SK-N-SH (cell line): ENCODE measurements at regions not wholly inside any gene's neighbourhood (a gene's known extent, or its start where the extent isn't known, plus 50 kb on each side); places are given as distances from the start of the nearest gene placed in this dataset.

Experiments
- CTCF ChIA-PET: fragments of 300-600, 350-600 bp; formaldehyde crosslinking; extraction: SDS; loops from one replicate; lab custom pipeline; 2021; lab: Yijun Ruan, JAX
- POLR2A ChIA-PET: fragments of 350-600 bp; sonication (Branson Sonifier 250); formaldehyde crosslinking; extraction: SDS; loops from one replicate; lab custom pipeline; 2020; ENCODE audit warnings: antibody characterized with exemption, inconsistent platforms; lab: Yijun Ruan, JAX
- DNase-seq: peaks from one replicate; pipeline ENCODE4 v3.0.0; 2012
- H2AFZ ChIP-seq: fragments of 200-600 bp; sonication (generic); 2 replicates; pipeline ENCODE4 v1.8.1; 2016; ENCODE audit warnings: antibody characterized with exemption, mild to moderate bottlenecking, low read depth
- H3F3A ChIP-seq: fragments of 200-600 bp; sonication (generic); replicated peaks from 2 replicates; pipeline ENCODE3; 2016; ENCODE audit warnings: antibody characterized with exemption, mild to moderate bottlenecking; ENCODE audit not compliant: insufficient read depth
- H3K27ac ChIP-seq, 2 experiments: fragments of 200-500 bp in 1 of 2; fragments of 200-600 bp in 1 of 2; sonication (Bioruptor generic) in 1 of 2; sonication (generic), shearing (Covaris generic) in 1 of 2; 2 replicates each; pipeline versions ENCODE4 v1.5.1 to v1.6.1; 2014 to 2016; ENCODE audit warnings: low read depth in 2 of 2, inconsistent platforms in 1 of 2, low read length in 1 of 2, mild to moderate bottlenecking in 1 of 2, mixed read lengths in 1 of 2
- H3K27me3 ChIP-seq: fragments of 200-600 bp; sonication (generic), shearing (Covaris generic); 2 replicates; pipeline ENCODE4 v1.6.1; 2016; ENCODE audit warnings: mixed run types; ENCODE audit not compliant: insufficient read depth
- H3K36me3 ChIP-seq, 2 experiments: fragments of 200-500 bp in 1 of 2; fragments of 200-600 bp in 1 of 2; sonication (Bioruptor generic) in 1 of 2; sonication (generic) in 1 of 2; replicated peaks in 1 of 2; 2 replicates each; pipeline versions ENCODE3 to v1.5.1; 2014 to 2016; ENCODE audit warnings: low read length in 1 of 2, mild to moderate bottlenecking in 1 of 2; ENCODE audit not compliant: insufficient read depth in 2 of 2, control insufficient read depth in 1 of 2
- H3K4me1 ChIP-seq, 2 experiments: fragments of 200-500 bp in 1 of 2; fragments of 200-600 bp in 1 of 2; sonication (Bioruptor generic) in 1 of 2; sonication (generic), shearing (Covaris generic) in 1 of 2; 2 replicates each; pipeline versions ENCODE4 v1.5.1 to v1.6.1; 2014 to 2016; ENCODE audit warnings: low read depth in 1 of 2, low read length in 1 of 2, mixed run types in 1 of 2; ENCODE audit not compliant: insufficient read depth in 2 of 2, control insufficient read depth in 1 of 2
- H3K4me2 ChIP-seq: fragments of 200-600 bp; sonication (generic), shearing (Covaris generic); 2 replicates; pipeline ENCODE4 v1.6.1; 2017; ENCODE audit warnings: mixed run types
- H3K4me3 ChIP-seq, 2 experiments: fragments of 200-500 bp in 1 of 2; fragments of 200-600 bp in 1 of 2; sonication (Bioruptor generic) in 1 of 2; sonication (generic), shearing (Covaris generic) in 1 of 2; 2 replicates each; pipeline versions ENCODE4 v1.5.1 to v1.8.1; 2014 to 2016; ENCODE audit warnings: low read depth in 2 of 2, inconsistent platforms in 1 of 2, low read length in 1 of 2, mild to moderate bottlenecking in 1 of 2, mixed read lengths in 1 of 2, moderate library complexity in 1 of 2
- H3K79me2 ChIP-seq: fragments of 200-600 bp; sonication (generic); 2 replicates; pipeline ENCODE4 v1.8.1; 2017; ENCODE audit warnings: mild to moderate bottlenecking; ENCODE audit not compliant: insufficient read depth
- H3K9ac ChIP-seq: fragments of 200-600 bp; sonication (generic); 2 replicates; pipeline ENCODE4 v1.6.1; 2017; ENCODE audit warnings: mixed run types
- H3K9me2 ChIP-seq: fragments of 200-600 bp; sonication (generic); 2 replicates; pipeline ENCODE4 v1.6.1; 2017; ENCODE audit warnings: mixed run types
- H3K9me3 ChIP-seq: fragments of 200-600 bp; sonication (generic); 2 replicates; pipeline ENCODE4 v1.6.1; 2017; ENCODE audit warnings: mixed run types, mild to moderate bottlenecking, moderate library complexity
- H4K20me1 ChIP-seq: fragments of 200-600 bp; sonication (generic); 2 replicates; pipeline ENCODE4 v1.6.1; 2017; ENCODE audit warnings: mild to moderate bottlenecking, mixed run types; ENCODE audit not compliant: insufficient read depth
- EP300 ChIP-seq, 2 experiments: IDR thresholded peaks; 2 replicates each; pipeline versions ENCODE4 v1.4.0 to v1.6.1; 2012; ENCODE audit warnings: borderline replicate concordance in 1 of 2, low read depth in 1 of 2, low read length in 1 of 2
- FOSL2 ChIP-seq: IDR thresholded peaks from 2 replicates; pipeline ENCODE4 v1.4.0; 2012; ENCODE audit warnings: low read depth, mild to moderate bottlenecking, moderate library complexity, borderline replicate concordance
- FOXJ3 ChIP-seq: sonication (generic); formaldehyde crosslinking; IDR thresholded peaks from 2 replicates; pipeline ENCODE4 v1.5.1; 2020; ENCODE audit warnings: mild to moderate bottlenecking, missing genetic modification reagents
- GABPA ChIP-seq: IDR thresholded peaks from 2 replicates; pipeline ENCODE4 v1.4.0; 2012; ENCODE audit warnings: low read depth, mild to moderate bottlenecking
- JUND ChIP-seq: IDR thresholded peaks from 2 replicates; pipeline ENCODE4 v1.4.0; 2012
- MEF2A ChIP-seq: IDR thresholded peaks from 2 replicates; pipeline ENCODE4 v1.4.0; 2012; ENCODE audit warnings: low read depth, borderline replicate concordance
- MXI1 ChIP-seq: IDR thresholded peaks from 2 replicates; pipeline ENCODE4 v1.6.1; 2012; ENCODE audit warnings: mild to moderate bottlenecking, low read depth, low read length, improper control_type of control experiment
- NFIC ChIP-seq: IDR thresholded peaks from 2 replicates; pipeline ENCODE4 v1.4.0; 2012; ENCODE audit warnings: borderline replicate concordance
- RAD21 ChIP-seq: IDR thresholded peaks from 2 replicates; pipeline ENCODE4 v1.6.1; 2012; ENCODE audit warnings: mild to moderate bottlenecking, low read length
- RXRA ChIP-seq: IDR thresholded peaks from 2 replicates; pipeline ENCODE4 v1.4.0; 2012; ENCODE audit warnings: low read depth, mild to moderate bottlenecking, borderline replicate concordance
- SIN3A ChIP-seq: IDR thresholded peaks from 2 replicates; pipeline ENCODE4 v1.6.1; 2012; ENCODE audit warnings: low read depth, mild to moderate bottlenecking, low read length, moderate library complexity, borderline replicate concordance
- TCF12 ChIP-seq: IDR thresholded peaks from 2 replicates; pipeline ENCODE4 v1.4.0; 2012
- WGBS: methylation state at CpG from one replicate; pipeline ENCODE4 v1.1.6; 2017; ENCODE audit warnings: low lambda C conversion rate; 5-methylcytosine and 5-hydroxymethylcytosine counted together
- TF ChIP-seq, protein P1 (sequence below): IDR thresholded peaks from 2 replicates; pipeline ENCODE4 v1.4.0; 2012; ENCODE audit warnings: low read depth, borderline replicate concordance
- TF ChIP-seq, protein P2 (sequence below): fragments of 200-600 bp; sonication (generic); IDR thresholded peaks from 2 replicates; pipeline ENCODE4 v1.6.1; 2017; ENCODE audit warnings: antibody characterized with exemption, mild to moderate bottlenecking, moderate library complexity
- TF ChIP-seq, protein P3 (sequence below): IDR thresholded peaks from 2 replicates; pipeline ENCODE4 v1.6.1; 2012; ENCODE audit warnings: mild to moderate bottlenecking, low read depth, low read length, moderate library complexity

DNA sequence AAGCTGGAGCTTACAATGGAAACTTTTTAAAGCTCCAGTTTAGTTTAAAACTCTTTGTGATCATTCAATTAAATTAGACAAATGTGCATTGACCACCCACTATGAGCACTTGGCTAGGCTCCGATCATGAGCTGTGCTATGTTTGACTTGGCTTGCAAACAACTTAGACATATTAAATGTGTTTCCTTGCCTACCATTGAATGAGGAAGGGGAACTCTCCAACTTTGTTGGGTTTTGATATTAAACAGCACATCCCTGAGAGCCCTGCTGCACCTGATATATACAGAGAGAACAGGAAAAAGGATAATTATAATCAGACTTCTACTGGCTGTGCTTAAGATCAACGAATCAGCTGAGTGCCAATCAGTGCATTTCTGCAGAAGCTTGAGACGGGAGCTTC lies 71.4 kb upstream of the ADGRL3 start:
- Histone ChIP-seq H3K27ac (no peak overlapping the region), H3K79me2 (no peaks in the 10 kb centered on the region), H2AFZ (no peak overlapping the region), H3F3A (no peaks in the 10 kb centered on the region), H3K9ac (no peak overlapping the region), H3K9me2 (no peaks in the 10 kb centered on the region), H3K4me3 (no peak overlapping the region), H3K4me2 (no peak overlapping the region), H3K27me3 (no peaks in the 10 kb centered on the region), H3K36me3 (no peaks in the 10 kb centered on the region), H3K9me3 (no peaks in the 10 kb centered on the region), H4K20me1 (no peaks in the 10 kb centered on the region), H3K4me1 (no peaks in the 10 kb centered on the region)
- DNase-seq = no peak
- TF ChIP-seq RXRA = no peak
- no peak for TF ChIP-seq SIN3A
- no peak for TF ChIP-seq RAD21
- no peak for TF ChIP-seq TCF12
- no peak for TF ChIP-seq EP300 (IDR thresholded peaks at IDR 0.05; ENCODE audit: borderline replicate concordance in 1 of 2, low read depth in 1 of 2, low read length in 1 of 2)
- 11% methylated on average over 3 of the region's 3 CpGs for WGBS
- ChIA-PET POLR2A (no interaction called here), CTCF (interaction anchor here (1.3 kb wide), 1 partner anchor 18 kb away, joined by 3 read pairs; no protein-coding TSS in a partner anchor)

DNA sequence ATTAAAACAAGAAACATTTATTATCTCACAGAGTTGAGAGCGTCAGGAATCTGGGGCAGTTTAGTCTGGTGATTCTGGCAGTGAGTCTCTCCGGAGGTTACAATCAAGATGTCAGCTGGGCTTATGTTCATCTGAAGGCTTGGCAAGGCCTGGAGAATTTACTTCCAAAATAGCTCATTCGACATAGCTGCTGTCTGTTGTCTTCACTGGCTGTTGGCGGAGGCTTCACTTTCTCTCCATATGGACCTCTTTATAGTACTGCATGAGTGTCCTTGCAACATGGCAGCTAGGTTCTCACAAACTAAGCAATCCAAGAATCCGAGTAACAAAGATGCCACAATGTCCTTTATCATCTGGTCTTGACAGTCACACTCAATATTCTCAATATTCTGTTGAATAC lies 70.2 kb upstream of the ADGRL3 start:
- H2AFZ ChIP-seq = no peak overlapping the region
- H3K4me2 ChIP-seq = no peak overlapping the region
- H3K27ac ChIP-seq = no peak overlapping the region
- H4K20me1 ChIP-seq = no peaks in the 10 kb centered on the region
- ChIA-PET CTCF (no interaction called here), POLR2A (no interaction called here)
- no peaks in the 10 kb centered on the region for H3K9me3 ChIP-seq
- DNase-seq = no peak
- TF ChIP-seq, protein P1, sequence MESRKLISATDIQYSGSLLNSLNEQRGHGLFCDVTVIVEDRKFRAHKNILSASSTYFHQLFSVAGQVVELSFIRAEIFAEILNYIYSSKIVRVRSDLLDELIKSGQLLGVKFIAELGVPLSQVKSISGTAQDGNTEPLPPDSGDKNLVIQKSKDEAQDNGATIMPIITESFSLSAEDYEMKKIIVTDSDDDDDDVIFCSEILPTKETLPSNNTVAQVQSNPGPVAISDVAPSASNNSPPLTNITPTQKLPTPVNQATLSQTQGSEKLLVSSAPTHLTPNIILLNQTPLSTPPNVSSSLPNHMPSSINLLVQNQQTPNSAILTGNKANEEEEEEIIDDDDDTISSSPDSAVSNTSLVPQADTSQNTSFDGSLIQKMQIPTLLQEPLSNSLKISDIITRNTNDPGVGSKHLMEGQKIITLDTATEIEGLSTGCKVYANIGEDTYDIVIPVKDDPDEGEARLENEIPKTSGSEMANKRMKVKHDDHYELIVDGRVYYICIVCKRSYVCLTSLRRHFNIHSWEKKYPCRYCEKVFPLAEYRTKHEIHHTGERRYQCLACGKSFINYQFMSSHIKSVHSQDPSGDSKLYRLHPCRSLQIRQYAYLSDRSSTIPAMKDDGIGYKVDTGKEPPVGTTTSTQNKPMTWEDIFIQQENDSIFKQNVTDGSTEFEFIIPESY = no peak
- no peak for TF ChIP-seq FOXJ3 (CRISPR knock-in tag)
- no peak for TF ChIP-seq GABPA
- no peak for TF ChIP-seq JUND
- no peak for TF ChIP-seq FOSL2
- no peak for TF ChIP-seq MXI1
- TF ChIP-seq MEF2A = no peak
- TF ChIP-seq NFIC = no peak
- TF ChIP-seq, protein P2, sequence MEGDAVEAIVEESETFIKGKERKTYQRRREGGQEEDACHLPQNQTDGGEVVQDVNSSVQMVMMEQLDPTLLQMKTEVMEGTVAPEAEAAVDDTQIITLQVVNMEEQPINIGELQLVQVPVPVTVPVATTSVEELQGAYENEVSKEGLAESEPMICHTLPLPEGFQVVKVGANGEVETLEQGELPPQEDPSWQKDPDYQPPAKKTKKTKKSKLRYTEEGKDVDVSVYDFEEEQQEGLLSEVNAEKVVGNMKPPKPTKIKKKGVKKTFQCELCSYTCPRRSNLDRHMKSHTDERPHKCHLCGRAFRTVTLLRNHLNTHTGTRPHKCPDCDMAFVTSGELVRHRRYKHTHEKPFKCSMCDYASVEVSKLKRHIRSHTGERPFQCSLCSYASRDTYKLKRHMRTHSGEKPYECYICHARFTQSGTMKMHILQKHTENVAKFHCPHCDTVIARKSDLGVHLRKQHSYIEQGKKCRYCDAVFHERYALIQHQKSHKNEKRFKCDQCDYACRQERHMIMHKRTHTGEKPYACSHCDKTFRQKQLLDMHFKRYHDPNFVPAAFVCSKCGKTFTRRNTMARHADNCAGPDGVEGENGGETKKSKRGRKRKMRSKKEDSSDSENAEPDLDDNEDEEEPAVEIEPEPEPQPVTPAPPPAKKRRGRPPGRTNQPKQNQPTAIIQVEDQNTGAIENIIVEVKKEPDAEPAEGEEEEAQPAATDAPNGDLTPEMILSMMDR = no peak
- TF ChIP-seq, protein P3, sequence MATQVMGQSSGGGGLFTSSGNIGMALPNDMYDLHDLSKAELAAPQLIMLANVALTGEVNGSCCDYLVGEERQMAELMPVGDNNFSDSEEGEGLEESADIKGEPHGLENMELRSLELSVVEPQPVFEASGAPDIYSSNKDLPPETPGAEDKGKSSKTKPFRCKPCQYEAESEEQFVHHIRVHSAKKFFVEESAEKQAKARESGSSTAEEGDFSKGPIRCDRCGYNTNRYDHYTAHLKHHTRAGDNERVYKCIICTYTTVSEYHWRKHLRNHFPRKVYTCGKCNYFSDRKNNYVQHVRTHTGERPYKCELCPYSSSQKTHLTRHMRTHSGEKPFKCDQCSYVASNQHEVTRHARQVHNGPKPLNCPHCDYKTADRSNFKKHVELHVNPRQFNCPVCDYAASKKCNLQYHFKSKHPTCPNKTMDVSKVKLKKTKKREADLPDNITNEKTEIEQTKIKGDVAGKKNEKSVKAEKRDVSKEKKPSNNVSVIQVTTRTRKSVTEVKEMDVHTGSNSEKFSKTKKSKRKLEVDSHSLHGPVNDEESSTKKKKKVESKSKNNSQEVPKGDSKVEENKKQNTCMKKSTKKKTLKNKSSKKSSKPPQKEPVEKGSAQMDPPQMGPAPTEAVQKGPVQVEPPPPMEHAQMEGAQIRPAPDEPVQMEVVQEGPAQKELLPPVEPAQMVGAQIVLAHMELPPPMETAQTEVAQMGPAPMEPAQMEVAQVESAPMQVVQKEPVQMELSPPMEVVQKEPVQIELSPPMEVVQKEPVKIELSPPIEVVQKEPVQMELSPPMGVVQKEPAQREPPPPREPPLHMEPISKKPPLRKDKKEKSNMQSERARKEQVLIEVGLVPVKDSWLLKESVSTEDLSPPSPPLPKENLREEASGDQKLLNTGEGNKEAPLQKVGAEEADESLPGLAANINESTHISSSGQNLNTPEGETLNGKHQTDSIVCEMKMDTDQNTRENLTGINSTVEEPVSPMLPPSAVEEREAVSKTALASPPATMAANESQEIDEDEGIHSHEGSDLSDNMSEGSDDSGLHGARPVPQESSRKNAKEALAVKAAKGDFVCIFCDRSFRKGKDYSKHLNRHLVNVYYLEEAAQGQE = no peak
- H3K4me1 ChIP-seq = no peaks in the 10 kb centered on the region
- WGBS = 32% methylated on average over 5 of the region's 5 CpGs
- no peak overlapping the region for H3K9ac ChIP-seq
- H3K36me3 ChIP-seq = no peaks in the 10 kb centered on the region
- no peaks in the 10 kb centered on the region for H3K79me2 ChIP-seq
- no peaks in the 10 kb centered on the region for H3K27me3 ChIP-seq
- H3K4me3 ChIP-seq = no peak overlapping the region
- no peaks in the 10 kb centered on the region for H3F3A ChIP-seq
- no peaks in the 10 kb centered on the region for H3K9me2 ChIP-seq
